ENCODE measurements at regions not wholly inside any gene's neighbourhood (a gene's known extent, or its start where the extent isn't known, plus 50 kb on each side); places are given as distances from the start of the nearest gene placed in this dataset.

DNA sequence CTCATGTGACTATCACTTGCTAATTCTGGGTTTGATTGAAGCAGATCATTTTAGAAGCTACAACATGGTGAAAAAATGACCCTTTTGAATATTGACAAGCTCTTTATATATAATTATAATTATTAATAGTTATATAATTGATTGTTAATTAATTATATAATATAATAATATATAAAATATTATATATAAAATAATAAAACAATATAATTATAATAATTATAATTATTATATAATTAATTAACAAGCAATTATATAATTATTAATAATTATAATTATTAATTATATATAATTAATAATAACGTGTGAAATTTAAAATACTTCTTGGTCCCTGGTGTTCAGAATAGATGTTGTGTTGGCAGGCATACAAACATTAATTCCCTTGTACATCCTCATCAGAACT is 404.1 kb upstream of the CDH19 start:
- Histone ChIP-seq H4K8ac (replicated peaks; ENCODE audit: insufficient read length, low read depth, low read length) (no peak overlapping the region), H3K14ac (ENCODE audit: insufficient read depth, low read length) (no peak overlapping the region), H3K4me2 (ENCODE audit: insufficient read depth, insufficient read length, low read length) (no peak overlapping the region), H2BK12ac (ENCODE audit: insufficient read length, low read depth, low read length) (no peak overlapping the region), H3K4me1 (ENCODE audit: insufficient read depth, low read length) (no peaks in the 10 kb centered on the region), H3K9me3 (ENCODE audit: control insufficient read depth, low read depth, low read length) (no peaks in the 10 kb centered on the region), H3K79me1 (ENCODE audit: insufficient read depth, low read depth, low read length, poor library complexity, severe bottlenecking) (no peaks in the 10 kb centered on the region), H3K23me2 (ENCODE audit: insufficient read length, low read depth, low read length, poor library complexity, severe bottlenecking) (no peaks in the 10 kb centered on the region), H3K18ac (ENCODE audit: insufficient read length, low read depth, low read length) (no peak overlapping the region), H4K91ac (ENCODE audit: insufficient read length, low read depth, low read length) (no peak overlapping the region), H3T11ph (ENCODE audit: low read length) (no peak overlapping the region), H2AK5ac (ENCODE audit: insufficient read length, low read length) (no peak overlapping the region), H2BK5ac (ENCODE audit: insufficient read length, low read length) (no peak overlapping the region), H2BK120ac (ENCODE audit: low read depth, low read length, poor library complexity, severe bottlenecking) (no peak overlapping the region), H4K20me1 (ENCODE audit: control insufficient read depth, insufficient read depth, insufficient read length) (no peaks in the 10 kb centered on the region), H3K79me2 (ENCODE audit: insufficient read depth, low read length) (no peaks in the 10 kb centered on the region), H3K27me3 (ENCODE audit: insufficient read depth, low read length) (no peaks in the 10 kb centered on the region), H3K27ac (ENCODE audit: insufficient read length, low read depth, low read length) (no peak overlapping the region), H3K4ac (ENCODE audit: low read depth, low read length) (no peak overlapping the region), H2BK15ac (ENCODE audit: low read depth, low read length) (no peak overlapping the region), H3K9ac (ENCODE audit: extremely low read depth, insufficient read length, low read length) (no peak overlapping the region), H4K5ac (ENCODE audit: insufficient read length, low read depth, low read length) (no peak overlapping the region), H2BK20ac (ENCODE audit: low read depth, low read length, poor library complexity, severe bottlenecking) (no peak overlapping the region), H2AFZ (ENCODE audit: low read length) (no peak overlapping the region), H3K23ac (ENCODE audit: insufficient read length, low read depth, low read length) (no peak overlapping the region), H3K56ac (ENCODE audit: insufficient read length, low read depth, low read length) (no peak overlapping the region)
- no peak for DNase-seq
- WGBS (ENCODE audit: extremely low coverage, insufficient read length, low lambda C conversion rate) = no CpG with 5 or more reads among the region's 1 CpG
- no peak overlapping the region for H3K27ac Mint-ChIP-seq
- H3K9me3 Mint-ChIP-seq = no peaks in the 10 kb centered on the region
- H3K4me1 Mint-ChIP-seq = no peaks in the 10 kb centered on the region
- no peaks in the 10 kb centered on the region for H3K36me3 Mint-ChIP-seq (ENCODE audit: insufficient read depth in 1 of 3, low read depth in 3 of 3)
- TF ChIP-seq, protein P1, sequence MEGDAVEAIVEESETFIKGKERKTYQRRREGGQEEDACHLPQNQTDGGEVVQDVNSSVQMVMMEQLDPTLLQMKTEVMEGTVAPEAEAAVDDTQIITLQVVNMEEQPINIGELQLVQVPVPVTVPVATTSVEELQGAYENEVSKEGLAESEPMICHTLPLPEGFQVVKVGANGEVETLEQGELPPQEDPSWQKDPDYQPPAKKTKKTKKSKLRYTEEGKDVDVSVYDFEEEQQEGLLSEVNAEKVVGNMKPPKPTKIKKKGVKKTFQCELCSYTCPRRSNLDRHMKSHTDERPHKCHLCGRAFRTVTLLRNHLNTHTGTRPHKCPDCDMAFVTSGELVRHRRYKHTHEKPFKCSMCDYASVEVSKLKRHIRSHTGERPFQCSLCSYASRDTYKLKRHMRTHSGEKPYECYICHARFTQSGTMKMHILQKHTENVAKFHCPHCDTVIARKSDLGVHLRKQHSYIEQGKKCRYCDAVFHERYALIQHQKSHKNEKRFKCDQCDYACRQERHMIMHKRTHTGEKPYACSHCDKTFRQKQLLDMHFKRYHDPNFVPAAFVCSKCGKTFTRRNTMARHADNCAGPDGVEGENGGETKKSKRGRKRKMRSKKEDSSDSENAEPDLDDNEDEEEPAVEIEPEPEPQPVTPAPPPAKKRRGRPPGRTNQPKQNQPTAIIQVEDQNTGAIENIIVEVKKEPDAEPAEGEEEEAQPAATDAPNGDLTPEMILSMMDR (conservative IDR thresholded peaks at IDR 0.05) = no peak
- no peaks in the 10 kb centered on the region for H3K27me3 Mint-ChIP-seq (ENCODE audit: low read depth)
- H3K4me3 Mint-ChIP-seq = no peak overlapping the region
